ENCODE measurements at regions not wholly inside any gene's neighbourhood (a gene's known extent, or its start where the extent isn't known, plus 50 kb on each side); places are given as distances from the start of the nearest gene placed in this dataset.

DNA sequence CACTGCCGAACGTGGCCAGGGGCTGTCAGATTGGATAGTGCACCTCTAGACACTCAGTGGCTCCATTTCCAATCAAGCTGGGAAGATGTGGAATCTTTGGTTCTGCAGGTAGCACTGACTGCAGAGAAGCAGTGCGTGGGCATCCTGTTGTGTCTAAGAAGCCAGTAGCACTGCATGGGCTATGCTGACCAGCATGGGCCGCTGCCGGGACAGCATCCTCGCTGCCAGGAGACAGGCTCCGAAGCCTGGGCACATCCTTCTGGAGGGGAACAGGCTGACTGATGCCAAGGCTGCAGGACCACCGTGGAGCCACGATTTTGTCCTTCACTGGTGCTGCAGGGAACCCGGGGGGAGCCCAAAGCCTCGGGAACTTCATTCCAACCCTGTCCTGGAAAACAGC lies 649.4 kb downstream of the NPHP4 start:
- DNase-seq (ENCODE audit: low read depth in 2 of 2), result no peak

DNA sequence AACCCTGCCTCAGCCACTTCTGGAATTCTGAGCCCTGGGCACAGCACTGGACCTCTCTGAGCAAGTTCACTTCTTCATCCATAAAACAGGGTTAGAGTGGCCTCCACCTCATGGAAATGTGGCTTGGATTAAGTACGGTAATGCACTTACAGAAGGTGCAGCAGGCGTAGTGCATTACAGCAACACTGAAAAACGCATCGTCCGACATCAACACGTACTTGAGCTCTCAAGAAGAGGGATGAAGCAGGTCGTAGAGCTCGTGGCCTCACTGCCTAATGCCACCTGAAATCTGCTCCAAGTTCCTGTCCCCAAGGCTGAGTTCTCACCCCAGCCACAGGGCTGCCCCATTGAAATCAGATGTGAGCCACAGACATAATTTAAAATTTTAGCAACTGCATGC lies 650.1 kb downstream of the NPHP4 start:
- no peak for DNase-seq (ENCODE audit: low read depth in 2 of 2)

DNA sequence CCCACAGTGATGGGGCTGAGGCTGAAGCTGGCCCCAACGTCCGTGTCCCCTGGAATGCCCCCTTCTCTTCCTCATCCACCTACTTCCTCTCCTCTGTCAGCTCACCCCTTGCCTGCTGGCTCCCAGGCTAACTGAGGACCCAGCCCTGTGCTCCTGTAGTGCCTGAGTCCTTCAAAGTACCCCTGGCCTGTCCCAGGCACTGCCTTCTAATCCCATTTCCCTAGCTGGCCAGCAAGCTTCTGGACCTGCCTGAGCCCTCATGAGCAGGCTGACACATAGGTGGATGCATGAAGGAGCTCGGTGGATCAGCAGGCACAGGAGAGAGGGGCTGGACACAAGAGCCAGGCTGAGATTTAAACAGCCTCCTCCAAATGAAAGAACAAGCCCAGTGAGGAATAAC lies 650.8 kb downstream of the NPHP4 start:
- DNase-seq (ENCODE audit: low read depth in 2 of 2), result no peak

DNA sequence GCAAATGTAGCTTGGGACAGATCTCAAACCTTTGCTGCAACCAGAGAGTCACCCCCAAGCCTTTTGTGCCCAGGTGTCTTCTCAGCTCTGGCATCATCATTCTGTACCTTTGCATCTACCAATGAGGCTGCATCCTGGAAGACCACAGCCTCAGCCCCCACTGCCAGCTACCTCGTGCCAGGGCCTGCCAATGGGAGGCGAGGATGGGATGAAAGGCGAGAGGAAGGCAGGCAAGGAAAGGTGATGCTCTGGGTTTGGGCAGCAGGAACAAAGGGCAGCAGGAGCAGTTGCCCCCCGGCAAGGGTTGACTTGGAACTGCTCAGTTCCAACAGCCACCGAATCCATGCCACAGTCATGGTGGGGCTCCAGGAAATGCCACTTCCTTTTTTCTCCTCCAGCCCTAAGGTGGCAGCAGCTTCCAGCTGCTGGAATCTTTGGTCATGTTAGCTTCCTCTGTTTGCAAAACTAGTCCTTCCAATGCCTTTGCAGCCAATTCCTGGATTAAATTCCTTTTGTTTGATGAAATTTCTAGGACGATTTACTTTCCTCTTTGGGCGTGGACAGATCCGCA lies 651.6 kb downstream of the NPHP4 start:
- DNase-seq (ENCODE audit: low read depth in 2 of 2), result no peak

DNA sequence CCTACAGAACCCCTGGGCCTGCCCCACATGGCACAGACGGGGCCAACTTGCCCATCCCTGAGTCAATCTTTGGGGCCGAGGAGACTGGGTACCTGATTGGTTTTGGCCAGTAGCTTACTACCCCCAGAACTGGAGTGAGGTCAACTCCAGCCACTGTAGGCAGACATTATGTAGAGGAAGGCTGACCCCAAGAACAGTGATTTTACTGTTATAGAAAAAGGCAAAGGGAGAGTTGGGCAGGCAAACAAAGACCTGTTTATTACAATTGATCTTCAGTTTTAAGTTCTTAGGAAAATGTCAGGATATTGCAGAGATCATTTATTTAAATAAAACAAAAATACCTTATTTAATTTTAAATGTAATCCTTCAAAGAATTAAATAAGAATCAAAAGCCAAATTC lies 653.8 kb downstream of the NPHP4 start:
- no peak for DNase-seq (ENCODE audit: low read depth in 2 of 2)

DNA sequence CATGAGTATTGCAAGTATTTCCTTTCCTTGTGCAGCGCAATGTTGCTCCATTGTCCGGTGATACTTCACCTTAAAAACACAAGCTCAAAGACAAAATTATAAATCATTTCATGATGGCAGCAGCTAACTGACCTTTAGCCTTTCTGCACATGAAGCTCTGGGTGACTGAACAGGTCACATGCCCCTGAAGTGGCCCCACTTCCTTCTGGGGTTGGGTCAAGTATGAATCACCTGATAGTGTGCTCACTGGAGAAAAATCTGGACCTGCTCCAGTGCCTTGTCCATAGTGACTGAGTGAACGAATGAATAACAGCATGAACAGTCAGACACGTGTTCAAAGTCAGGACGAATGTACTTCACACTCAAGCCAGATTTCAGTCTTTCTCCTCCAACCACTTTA lies 658.9 kb downstream of the NPHP4 start:
- no peak for DNase-seq (ENCODE audit: low read depth in 2 of 2)

DNA sequence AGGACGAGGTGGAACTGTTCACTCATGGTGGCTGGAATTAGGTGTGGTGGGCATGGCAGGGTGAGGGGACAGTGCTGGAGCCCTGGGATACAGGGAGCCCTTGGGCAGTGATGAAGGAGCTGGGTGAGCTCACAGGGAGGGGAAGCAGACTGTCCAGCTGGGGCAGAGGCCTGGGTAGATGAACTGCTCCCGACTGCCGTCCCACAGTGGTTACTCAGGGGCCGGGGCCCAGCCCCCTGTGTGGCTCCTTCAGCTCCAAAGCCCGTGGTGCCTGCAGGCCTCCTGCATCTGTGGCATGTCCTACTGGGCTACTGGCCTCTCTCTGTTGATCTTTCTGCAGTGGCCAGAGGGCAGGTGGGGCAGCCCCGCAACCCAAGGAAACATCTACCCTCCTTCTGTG lies 661.1 kb downstream of the NPHP4 start:
- DNase-seq (ENCODE audit: low read depth in 2 of 2), result no peak

DNA sequence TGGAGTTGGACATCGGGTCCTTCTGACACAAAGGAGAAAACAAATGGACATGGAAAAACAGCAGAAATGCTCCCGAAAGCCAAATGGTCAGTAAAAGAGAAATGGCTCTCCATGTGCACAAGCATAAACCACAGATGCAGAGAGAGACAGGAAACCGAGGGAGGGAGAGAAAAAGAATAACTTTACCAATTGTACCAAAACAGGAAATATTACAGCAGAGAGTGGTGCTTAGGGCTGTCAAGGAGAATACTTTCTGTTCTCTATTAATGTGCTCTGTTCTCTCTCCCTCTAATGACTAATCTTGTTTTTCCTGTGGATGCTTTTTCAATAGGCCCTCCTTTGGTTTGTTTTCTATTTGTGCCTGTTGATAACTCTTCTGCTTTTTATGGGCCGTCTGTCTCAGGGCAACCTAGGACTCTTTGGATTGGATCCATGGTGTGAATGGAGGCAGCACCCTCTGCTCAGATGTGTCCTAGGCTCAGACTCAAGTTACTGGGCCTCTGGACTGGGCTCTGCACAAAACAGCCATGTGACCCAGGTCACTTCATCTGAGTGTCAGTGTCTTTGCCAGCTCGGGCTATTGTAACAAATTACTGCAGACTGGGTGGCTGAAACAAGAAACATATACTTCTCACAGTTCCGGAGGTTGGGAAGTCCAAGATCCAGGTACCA lies 663.0 kb downstream of the NPHP4 start:
- no peak for DNase-seq (ENCODE audit: low read depth in 2 of 2)

DNA sequence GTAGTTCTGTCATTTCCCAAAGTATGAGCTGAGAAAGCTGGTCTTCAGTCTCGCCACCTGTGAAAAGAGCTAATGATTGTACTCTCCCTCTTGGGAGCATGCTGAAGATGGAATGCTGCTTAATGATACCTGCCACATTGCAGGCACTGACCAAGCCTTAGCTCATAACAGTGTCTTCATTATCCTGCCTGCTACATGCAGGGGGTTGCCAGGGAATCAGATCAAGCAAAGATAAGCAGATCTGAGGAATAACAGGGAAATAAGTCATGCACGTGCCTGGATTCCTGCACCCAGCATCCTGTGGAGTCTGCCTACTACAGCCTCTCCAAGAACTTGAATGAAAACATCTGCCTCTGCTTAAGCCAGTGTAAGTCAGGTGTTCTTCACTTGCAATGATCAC lies 667.3 kb downstream of the NPHP4 start:
- no peak for DNase-seq (ENCODE audit: low read depth in 2 of 2)

DNA sequence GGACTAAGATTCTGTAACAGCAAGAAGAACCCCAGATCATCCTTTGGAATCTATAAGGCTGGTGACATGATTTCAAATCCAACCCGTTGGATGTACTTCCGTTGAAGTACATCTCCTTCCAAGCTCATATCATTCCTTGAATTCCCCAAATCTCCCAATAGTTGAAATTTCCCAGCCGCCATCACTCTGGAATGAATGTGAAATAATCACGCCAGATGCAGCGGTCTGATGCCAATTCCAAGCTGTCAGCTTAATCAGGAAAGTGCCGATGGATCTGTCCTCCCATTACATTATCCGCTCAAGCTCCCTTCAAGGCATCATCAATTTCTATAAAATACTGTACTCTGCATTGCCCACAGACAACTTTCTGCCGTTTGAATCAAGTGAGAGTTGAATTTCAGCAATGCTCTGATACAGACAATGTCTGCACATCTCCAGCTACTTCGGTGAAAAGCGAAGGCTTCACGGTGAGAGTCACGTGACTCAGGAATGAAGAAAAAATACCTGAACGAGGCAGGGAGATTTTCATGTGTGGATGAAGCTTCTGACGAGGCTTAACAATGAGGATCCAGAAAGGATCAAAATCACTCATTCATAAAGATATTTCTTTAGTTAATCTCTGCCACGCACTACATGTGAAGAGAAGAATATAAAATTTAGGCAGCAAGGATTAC lies 663.9 kb downstream of the AJAP1 start:
- DNase-seq (ENCODE audit: low read depth in 2 of 2), result no peak

DNA sequence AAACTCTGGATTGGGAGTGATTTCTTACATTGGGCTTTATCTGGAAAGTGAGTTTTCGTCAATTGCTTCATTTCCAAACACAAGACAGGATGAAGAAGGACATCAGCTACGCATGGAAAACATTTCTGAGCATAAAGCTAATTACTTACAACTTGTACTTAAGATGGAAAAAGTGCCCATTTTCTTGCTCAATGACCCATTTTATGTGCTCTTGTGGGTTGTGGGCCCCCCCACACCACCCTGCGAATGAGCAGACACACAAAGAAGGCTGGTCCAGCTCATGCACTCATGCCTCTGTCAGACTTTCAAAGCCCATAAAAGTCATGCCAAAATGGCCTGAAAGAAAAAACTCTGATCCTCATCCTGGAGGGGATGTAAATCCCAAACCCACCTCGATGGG lies 663.0 kb downstream of the AJAP1 start:
- DNase-seq (ENCODE audit: low read depth in 2 of 2), result no peak

DNA sequence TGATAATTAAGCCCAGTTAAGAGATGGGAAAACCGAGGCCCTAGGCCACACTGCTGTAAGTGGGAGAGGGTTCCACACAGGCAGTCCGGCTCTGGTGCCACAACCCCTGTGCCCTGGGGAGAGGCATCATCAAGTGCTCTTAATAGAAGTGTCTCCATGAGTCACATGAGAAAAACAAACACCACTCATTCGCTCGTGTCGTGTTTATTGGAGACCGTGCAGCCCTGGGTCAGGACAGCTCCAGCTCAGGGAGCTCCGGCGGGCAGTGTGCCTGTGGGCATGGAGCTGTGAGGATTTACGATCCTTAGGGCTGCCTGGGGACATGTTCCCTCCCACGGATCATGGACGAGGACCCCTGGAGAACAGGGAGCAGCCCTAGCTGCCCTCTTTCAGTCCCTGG lies 658.5 kb downstream of the AJAP1 start:
- no peak for DNase-seq (ENCODE audit: low read depth in 2 of 2)

DNA sequence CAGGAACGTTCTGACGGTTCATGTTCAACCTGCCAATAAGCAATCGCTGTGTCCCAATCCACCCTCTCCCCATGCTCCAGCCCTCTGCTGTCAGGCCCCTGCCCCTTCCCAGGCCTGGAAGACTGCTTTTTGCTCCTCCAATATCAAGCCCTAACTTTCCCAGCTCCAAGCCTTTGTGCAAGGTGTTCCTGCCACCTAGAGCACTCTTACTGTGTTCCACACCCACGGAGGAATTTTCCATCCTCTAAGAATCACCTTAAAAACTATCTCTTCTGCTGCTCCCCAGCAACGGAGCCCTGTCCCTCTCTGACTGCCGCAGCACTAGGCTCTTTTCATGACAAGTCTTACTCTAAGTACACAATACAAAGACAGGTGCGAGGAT lies 657.9 kb downstream of the AJAP1 start:
- no peak for DNase-seq (ENCODE audit: low read depth in 2 of 2)

DNA sequence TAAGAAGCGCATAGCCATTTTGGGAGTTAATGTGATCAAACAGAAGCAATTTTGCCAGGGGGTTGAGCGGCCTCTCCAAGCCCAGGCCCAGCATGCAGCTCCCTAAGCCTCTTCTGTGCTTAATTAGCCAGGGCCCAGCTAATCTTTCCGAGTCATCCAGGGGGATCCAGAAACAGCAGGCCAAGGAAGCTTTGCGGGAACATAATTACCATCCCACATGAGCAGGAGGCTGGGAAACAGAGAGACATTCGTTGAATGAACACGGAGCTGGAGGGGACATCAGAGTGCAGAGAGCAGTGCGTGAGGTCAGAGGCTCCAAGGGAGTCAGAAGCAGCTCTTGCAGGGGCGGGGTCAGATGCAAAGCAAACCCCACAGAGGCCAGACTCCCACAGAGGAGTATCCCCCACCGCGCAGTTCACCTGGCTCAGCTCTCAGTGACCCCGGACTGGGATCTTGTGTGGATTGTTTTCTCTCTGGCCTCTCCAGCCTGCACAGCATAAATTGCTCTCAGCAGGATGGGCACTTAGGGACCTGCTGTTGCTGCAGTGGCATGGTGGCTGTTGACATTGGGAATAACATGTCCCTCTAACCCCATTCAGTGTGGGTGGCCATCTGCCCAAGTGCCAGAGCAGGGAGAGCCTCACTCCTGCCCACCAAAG lies 657.4 kb downstream of the AJAP1 start:
- DNase-seq (ENCODE audit: low read depth in 2 of 2), result no peak

DNA sequence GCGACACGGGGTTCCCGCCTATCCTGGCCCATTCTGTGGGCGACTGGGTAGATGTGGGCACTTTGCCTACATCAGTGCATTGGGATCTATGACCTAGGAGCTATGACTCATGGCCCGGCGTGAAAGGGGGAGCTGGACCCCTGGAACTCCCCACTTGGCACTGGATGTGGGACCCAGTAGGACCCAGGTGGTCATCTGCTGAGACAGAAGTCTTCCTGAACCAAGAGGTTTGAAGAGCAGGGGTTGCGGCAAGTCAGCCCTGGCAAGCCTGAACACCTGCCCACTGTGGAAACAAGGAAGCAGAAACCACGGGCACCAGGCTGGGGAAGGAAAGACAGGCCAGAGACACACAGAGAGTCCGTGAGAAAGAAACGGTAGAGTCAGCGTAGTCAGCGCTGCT lies 656.7 kb downstream of the AJAP1 start:
- no peak for DNase-seq (ENCODE audit: low read depth in 2 of 2)

DNA sequence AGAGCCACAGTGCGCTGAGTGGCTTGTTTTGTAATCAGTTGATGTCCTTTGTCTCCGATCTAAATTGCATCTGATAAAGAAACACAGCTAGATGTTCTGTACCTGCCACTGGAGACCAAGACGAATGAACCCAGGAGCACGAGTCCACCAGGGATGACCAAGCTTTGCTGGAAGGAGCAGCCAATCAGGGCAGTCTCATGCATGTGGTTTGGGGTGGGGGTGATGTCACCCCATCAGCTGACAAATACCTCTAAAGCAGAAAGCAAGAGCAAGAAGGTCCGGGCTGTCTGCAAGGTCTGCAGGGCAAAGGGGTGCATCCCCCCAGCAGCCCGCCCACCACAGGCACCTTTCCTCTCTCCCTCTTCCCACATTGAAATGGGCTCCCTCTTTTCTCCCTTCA lies 653.8 kb downstream of the AJAP1 start:
- no peak for DNase-seq (ENCODE audit: low read depth in 2 of 2)

DNA sequence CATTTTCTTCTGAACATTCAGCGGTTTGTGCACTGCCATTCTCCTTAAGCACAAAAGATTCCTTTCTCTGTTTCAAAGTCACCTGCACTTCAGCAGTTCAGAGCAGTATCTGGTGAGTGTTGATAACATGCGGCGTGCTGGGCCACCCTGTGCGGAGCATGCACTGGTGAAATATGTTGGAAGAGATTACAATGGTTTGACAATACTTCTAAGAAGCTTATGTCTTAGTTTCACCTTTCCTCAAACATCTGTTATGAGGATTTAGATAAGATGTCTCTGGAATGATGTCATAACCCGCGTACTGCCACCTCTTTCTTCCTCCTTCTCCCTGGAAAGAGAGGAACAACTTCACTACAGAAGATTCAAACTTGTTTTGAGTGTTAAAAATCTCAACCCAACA lies 650.3 kb downstream of the AJAP1 start:
- no peak for DNase-seq (ENCODE audit: low read depth in 2 of 2)

DNA sequence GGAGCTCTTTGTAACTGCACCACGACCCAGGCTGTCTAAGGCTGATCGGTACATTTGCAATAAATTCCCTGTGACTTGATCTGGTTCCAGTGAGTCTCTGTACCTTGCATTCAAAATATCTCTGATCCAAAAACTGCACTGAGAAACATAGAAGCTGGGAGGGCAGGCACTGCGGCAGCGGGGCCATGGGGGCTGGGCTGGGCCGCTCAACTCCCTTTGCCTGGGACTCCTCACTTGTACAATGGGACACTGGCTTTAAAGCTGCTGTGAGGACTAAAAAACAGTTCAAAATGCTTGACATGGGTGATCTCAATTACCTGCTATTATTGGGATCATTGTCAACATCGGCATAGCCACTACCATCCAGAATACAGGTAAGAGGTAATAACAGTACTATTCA lies 644.0 kb downstream of the AJAP1 start:
- DNase-seq (ENCODE audit: low read depth in 2 of 2), result no peak

DNA sequence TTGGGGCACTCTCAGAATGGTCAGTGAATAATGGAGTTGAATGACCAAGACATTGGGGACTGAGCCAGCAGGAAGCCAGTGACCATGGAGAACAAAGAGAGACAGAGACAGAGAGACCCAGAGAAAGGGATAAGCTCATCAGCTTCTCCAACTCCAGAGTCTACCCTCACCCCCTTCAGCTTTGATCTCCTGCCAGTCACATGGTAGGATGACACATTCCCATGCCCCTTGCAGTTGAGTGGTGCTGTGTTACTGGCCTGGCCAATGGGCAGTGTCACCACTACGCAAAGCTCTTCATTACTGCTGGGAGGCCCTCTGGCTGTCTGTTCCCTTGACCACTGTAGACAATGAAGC lies 643.5 kb downstream of the AJAP1 start:
- DNase-seq (ENCODE audit: low read depth in 2 of 2), result no peak

DNA sequence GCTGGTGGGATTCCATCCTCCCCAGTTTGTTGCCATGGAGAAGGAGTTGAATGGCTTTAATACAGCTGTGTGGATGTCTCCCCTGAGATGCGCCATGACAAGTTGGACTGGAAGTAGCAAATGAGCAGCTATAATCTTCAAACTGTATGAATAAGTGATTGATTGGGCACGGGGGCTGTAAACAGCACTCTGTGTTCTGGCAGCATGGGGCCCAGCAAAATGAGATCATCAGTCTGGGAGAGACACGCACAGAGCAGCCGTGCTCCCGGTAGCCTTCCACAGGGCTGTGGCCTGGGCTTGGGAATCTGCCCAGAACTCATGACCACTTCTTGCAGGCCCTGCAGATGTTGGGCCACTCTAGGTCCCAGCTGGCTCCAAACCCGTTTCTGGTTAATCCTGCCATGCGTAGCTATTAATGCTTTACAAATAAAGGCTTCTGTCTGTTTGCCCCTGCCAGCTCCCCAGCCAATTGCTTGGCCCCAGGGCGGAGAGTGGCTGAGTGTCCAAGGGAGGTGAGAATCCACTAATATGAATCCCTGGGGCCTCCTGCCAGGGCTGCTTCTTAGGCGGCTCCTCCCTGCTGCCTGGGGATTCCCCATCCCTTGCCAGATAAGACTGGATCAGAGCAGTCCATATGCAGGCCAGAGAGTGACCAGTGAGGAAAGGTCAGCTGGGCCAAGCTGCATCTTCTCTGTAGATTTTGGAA lies 642.9 kb downstream of the AJAP1 start:
- DNase-seq (ENCODE audit: low read depth in 2 of 2), result no peak

DNA sequence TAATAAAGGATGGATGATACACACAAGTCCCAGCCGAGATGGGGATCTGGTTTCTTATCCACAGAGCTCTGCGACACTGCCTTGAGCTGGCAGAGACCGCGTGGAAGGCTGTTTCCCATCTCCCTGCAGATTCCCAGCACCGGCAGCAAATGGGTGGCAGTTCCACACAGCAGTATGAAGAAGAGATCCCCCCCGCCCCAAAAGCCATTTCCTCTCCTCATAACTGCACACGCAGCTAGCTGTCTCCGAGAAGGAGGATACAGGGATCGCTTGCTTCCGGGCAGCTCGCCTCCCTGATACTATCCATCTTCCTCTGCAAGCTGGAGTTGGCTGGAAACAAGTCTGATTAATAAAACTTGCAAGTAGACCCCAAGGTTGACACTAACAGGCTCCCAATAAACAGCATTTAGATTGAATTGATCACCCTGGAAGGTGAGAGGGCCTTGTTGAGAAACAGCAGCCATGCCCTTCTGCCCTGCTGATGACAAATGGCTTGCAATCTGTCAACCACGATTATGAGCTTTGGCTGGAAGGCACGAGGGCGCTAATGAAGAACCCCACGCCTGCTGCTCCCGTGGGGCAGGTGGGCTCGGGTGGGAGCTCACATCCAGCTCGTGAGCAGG lies 642.3 kb downstream of the AJAP1 start:
- no peak for DNase-seq (ENCODE audit: low read depth in 2 of 2)

DNA sequence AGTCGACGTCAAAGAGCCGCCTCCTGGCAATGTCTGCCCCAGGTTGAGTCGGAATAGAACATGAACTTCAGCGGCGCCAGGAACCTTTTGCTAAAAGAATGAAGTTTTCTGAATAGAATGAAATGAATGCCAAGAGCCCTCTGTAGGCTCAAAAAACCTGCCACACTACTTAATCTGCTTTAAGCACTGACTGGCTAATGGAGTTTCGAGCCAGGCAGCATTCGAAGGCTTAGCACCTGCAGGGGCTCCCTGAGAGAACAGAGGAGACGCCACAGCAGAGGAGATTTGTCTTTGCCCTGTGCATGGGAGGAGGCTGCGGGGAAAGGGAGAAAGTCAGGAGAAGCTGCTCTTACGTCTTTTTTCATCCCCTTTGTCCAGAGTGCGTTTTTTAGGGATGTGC lies 641.7 kb downstream of the AJAP1 start:
- DNase-seq (ENCODE audit: low read depth in 2 of 2), result no peak

Data from stimulated activated CD4-positive, alpha-beta T cell treated with anti-CD3 and anti-CD28 coated beads, Interleukin-12 subunit alpha, Interleukin-12 subunit beta, amount 100 ng/mL, for 24 hours (primary cell).